ENCODE measurements at regions not wholly inside any gene's neighbourhood (a gene's known extent, or its start where the extent isn't known, plus 50 kb on each side); places are given as distances from the start of the nearest gene placed in this dataset.

GRCh38 chr6:114398481-114398880, 55.7 kb upstream of the HS3ST5 start:
- no peak overlapping the region for H3K4me3 ChIP-seq (ENCODE audit: low read length)
- no peaks in the 10 kb centered on the region for H3K27me3 ChIP-seq (ENCODE audit: insufficient read depth, low read length)
- H3K27ac ChIP-seq (ENCODE audit: low read length), result no peak overlapping the region
- no peak overlapping the region for H3K9ac ChIP-seq (ENCODE audit: low read depth, low read length)
- no peaks in the 10 kb centered on the region for H3K9me3 ChIP-seq (ENCODE audit: insufficient read depth, low read depth, low read length)
- no peaks in the 10 kb centered on the region for H3K36me3 ChIP-seq (ENCODE audit: insufficient read depth, low read depth, low read length)
- peaks cover 13% of the 10 kb centered on the region for H3K4me1 ChIP-seq (ENCODE audit: insufficient read depth, low read length)

Data from iPS-20b (cell line).